Fibroblast of the aortic adventitia (primary cell): ENCODE measurements at regions not wholly inside any gene's neighbourhood (a gene's known extent, or its start where the extent isn't known, plus 50 kb on each side); places are given as distances from the start of the nearest gene placed in this dataset.

Experiments
- DNase-seq: peaks from one replicate; pipeline ENCODE4 v3.0.0-alpha.2; 2010; ENCODE audit warnings: low read depth
- H3K4me3 ChIP-seq: 2 replicates; pipeline ENCODE4 v1.5.1; 2011; ENCODE audit warnings: low read depth, mild to moderate bottlenecking, control low read depth, low read length, moderate library complexity
- CTCF ChIP-seq: IDR thresholded peaks from 2 replicates; pipeline ENCODE4 v1.5.1; 2011; ENCODE audit warnings: mild to moderate bottlenecking, low read length, control low read depth, inconsistent platforms; ENCODE audit not compliant: insufficient read depth

DNA sequence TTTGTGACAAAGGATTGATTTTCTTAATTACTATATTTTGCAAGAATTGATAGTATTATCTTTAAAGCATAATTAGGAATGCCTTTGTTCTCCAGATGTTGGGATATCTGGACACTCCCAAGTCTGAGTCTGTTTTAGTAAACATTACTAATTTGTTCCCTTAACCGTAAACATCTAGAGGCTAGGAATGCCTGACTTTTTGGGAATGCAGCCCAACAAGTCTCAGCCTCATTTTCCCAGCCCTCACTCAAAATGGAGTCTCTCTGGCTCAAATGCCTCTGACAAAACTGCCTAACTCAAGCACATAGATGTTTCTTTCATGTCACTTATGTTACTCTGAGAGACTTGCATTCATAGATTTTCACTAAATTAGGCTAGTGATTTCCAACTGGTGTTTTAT is 297.0 kb upstream of the CLNK start:
- DNase-seq, result no peak
- no peak overlapping the region for H3K4me3 ChIP-seq
- TF ChIP-seq CTCF, result no peak

DNA sequence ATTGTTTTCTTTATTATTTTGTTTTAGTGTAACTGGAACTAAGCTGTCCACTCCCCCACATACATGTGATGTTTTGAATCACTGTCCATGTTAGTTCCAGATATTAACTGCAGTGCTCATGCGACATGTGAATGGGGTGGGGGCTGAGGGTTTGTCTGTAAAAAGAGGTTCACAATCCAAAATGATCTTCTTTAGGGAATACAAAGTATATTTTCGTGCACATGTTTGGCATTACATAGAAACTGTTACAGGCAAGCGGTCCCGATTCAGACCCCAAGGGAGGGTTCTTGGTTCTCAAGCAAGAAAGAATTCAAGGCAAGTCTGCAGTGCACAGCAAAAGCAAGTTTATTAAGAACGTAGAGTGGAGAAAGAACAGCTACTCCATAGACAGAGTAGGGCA is 296.5 kb upstream of the CLNK start:
- DNase-seq, result no peak
- H3K4me3 ChIP-seq, result no peak overlapping the region
- no peak for TF ChIP-seq CTCF

- DNase-seq, result no peak
- no peak for TF ChIP-seq CTCF
- H3K4me3 ChIP-seq, result no peak overlapping the region
Measured at GRCh38 chr4:10979032-10979431, 294.5 kb upstream of the CLNK start.

DNA sequence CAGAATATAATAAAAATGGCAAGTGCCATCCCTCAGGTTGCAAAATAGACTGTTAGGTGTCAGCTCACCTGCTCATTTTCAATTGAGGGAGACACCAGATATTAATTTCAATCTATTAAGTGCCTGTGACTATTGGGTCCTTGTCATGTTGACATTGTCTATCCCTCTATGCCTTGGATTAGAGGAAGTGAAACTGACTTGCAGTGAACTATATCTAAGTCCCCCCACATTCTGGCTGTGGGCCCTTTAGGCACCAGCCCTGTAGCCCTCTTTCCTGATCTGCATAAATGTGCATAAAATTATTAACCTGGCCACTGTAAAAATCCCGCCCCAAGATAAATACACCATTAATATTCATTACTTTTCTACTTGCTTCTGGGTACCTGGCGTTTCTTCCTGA is 293.0 kb upstream of the CLNK start:
- DNase-seq, result no peak
- no peak overlapping the region for H3K4me3 ChIP-seq
- no peak for TF ChIP-seq CTCF

- no peak overlapping the region for H3K4me3 ChIP-seq
- no peak for TF ChIP-seq CTCF
- no peak for DNase-seq
Measured at GRCh38 chr4:10974371-10974770, 289.8 kb upstream of the CLNK start.

GRCh38 chr4:10973686-10974085 is 289.1 kb upstream of the CLNK start:
- no peak for DNase-seq
- no peak for TF ChIP-seq CTCF
- no peak overlapping the region for H3K4me3 ChIP-seq

- TF ChIP-seq CTCF, result no peak
- no peak overlapping the region for H3K4me3 ChIP-seq
- DNase-seq, result no peak
Measured at GRCh38 chr4:10971800-10972401, 287.3 kb upstream of the CLNK start.
